HEK293T (cell line): ENCODE measurements at regions not wholly inside any gene's neighbourhood (a gene's known extent, or its start where the extent isn't known, plus 50 kb on each side); places are given as distances from the start of the nearest gene placed in this dataset.

Source experiments
- FOXM1 ChIP-seq: fragments of 450-650 bp; IDR thresholded peaks from 2 replicates; pipeline ENCODE4 v1.6.1; 2017; ENCODE audit warnings: mild to moderate bottlenecking, borderline replicate concordance
- NFRKB ChIP-seq: fragments of 450-650 bp; IDR thresholded peaks from 2 replicates; pipeline ENCODE4 v1.6.1; 2016; ENCODE audit warnings: mild to moderate bottlenecking, moderate library complexity
- SUZ12 ChIP-seq: fragments of 450-650 bp; IDR thresholded peaks from 2 replicates; pipeline ENCODE4 v1.6.1; 2016; ENCODE audit warnings: mild to moderate bottlenecking

GRCh38 chr16:86955136-86955855 is 361.9 kb downstream of the C16orf95 start:
- TF ChIP-seq FOXM1, result no peak
- no peak for TF ChIP-seq SUZ12
- no peak for TF ChIP-seq NFRKB
